ENCODE measurements at regions not wholly inside any gene's neighbourhood (a gene's known extent, or its start where the extent isn't known, plus 50 kb on each side); places are given as distances from the start of the nearest gene placed in this dataset.

DNA sequence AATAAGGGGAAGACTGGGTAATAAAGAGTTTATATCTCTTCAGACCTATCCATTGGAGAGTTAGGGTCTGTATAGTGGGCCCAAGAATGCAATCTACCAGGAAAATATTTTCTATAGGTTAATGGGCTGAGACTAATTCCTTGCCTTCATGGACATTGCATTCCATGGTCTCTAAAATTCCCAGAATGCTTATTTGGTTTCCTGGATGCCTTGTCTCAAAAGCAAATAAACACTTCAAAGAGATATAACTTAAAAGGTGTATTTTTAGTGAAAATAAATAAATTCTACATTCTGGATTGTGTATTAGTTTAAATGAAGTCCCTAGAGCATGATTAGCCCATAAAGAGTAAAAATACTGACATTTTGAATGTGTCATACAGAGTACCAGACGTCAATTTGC, 550.1 kb upstream of the PKN2 start:
- no peak for TF ChIP-seq ZFP3 (CRISPR knock-in tag; IDR thresholded peaks at IDR 0.05)
- TF ChIP-seq ISL1 (CRISPR knock-in tag; IDR thresholded peaks at IDR 0.05), result no peak
- TF ChIP-seq, protein P1, sequence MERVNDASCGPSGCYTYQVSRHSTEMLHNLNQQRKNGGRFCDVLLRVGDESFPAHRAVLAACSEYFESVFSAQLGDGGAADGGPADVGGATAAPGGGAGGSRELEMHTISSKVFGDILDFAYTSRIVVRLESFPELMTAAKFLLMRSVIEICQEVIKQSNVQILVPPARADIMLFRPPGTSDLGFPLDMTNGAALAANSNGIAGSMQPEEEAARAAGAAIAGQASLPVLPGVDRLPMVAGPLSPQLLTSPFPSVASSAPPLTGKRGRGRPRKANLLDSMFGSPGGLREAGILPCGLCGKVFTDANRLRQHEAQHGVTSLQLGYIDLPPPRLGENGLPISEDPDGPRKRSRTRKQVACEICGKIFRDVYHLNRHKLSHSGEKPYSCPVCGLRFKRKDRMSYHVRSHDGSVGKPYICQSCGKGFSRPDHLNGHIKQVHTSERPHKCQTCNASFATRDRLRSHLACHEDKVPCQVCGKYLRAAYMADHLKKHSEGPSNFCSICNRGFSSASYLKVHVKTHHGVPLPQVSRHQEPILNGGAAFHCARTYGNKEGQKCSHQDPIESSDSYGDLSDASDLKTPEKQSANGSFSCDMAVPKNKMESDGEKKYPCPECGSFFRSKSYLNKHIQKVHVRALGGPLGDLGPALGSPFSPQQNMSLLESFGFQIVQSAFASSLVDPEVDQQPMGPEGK (CRISPR knock-in tag; IDR thresholded peaks at IDR 0.05; ENCODE audit: borderline replicate concordance), result no peak
